ENCODE measurements at regions not wholly inside any gene's neighbourhood (a gene's known extent, or its start where the extent isn't known, plus 50 kb on each side); places are given as distances from the start of the nearest gene placed in this dataset.
"Not testable (repeated sequence)": the region's sequence is repeated elsewhere in the genome, so short reads cannot be mapped to it uniquely, and the experiment has no call there.

DNA sequence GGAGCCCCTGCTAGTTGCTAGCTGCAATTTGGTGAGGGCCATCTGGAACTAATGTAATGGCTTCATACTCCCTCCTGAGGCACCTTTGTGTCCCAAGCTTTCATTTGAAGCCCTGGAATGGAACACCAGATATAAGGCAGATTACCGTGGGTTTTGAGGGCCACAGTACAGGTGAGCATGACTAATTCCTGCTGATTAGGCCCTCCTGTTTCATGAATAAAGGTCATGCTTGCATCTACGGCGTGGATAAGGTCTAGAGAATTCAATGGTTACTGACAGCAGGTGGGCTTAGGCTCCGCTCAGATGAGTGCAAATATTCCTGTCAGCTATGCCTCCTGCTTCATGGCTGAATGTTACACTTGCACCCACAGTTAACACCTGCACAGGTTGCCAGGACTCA lies 495.4 kb downstream of the NAP1L3 start:
- no peak for ATAC-seq

GRCh38 chrX:93169771-93170170 lies 503.6 kb downstream of the NAP1L3 start:
- intact Hi-C loops (cut with DNase I, micrococcal nuclease) = no loop called here
- ATAC-seq = no peak
- no peak for DNase-seq

More for the DNA sequence above, 495.4 kb downstream of the NAP1L3 start:
- no peak for DNase-seq
- intact Hi-C loops (cut with DNase I, micrococcal nuclease) = no loop called here

DNA sequence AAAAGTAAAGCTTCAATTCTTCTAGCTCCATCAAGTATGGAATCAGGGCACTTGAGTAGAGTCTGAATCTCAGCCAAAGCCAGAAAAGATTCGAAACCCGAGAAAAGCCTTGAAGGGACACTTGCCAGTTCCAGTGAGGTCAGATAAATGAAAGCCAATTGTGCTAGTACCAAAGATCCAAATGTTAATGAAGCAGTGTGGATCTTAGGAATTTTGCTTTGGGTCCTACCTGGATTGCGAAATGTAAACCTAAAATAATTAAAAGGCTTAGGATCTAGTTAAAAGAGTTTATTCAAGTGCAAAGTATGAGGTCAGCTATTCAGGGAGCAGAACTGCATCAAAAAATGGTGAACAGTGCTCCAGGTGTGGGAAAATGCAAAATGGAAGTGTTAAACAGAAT lies 552.6 kb downstream of the NAP1L3 start:
- intact Hi-C loops (cut with DNase I, micrococcal nuclease) = no loop called here
- DNase-seq = no peak
- ATAC-seq = no peak

DNA sequence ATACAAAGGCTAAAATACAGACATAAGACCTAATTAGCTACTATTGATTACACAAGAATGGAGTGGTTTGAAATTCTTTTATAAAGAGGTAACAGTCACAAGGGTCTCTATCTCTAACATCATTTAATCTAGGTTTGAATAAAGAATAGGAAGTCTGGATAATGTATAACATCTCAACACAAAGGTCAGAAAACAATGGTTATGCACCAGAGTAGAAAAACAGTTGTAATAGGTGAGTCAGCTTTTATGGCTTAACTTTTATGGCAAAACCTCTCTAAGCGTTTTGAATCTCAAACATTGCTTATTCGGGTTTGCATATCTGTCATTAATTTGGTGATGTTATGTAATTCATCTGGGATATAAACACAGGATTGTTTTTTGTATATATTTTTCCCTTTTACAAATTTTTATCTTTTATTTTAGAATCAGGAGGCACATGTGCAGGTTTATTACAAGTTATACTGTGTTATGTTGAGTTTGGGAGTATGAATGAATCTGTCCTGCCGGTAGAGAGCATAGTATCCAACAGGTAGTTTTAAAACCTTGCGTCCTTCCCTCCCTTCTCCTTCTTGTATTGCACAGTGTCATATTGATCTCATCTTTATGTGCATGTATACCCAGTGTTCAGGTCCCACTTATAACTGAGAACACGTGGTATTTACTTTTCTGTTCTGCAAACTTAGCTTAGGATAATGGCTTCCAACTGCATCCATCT lies 569.9 kb downstream of the NAP1L3 start:
- intact Hi-C loops (cut with DNase I, micrococcal nuclease); DNase-seq: not testable (repeated sequence)
- peak; percentile 97 for ATAC-seq

DNA sequence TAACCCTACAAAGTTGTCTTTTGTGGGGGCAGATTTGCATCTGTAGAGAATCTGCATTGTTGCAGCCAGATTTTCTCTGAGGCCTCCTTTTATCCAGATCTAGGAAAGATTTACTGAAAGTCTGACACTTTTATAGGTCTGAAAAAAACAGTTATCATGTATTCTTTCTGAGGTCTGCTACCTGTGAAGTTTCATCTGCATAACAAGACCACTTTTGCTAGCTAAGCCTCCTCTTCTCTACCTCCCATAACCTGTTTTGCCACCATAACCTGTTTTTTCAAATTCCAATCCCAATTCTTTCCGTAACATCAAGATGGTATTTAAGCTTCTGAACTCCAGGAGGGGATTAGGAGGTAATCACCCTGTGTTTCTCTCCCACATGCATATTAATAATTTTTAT lies 577.8 kb downstream of the NAP1L3 start:
- intact Hi-C loops (cut with DNase I, micrococcal nuclease); ATAC-seq; DNase-seq: not testable (repeated sequence)

DNA sequence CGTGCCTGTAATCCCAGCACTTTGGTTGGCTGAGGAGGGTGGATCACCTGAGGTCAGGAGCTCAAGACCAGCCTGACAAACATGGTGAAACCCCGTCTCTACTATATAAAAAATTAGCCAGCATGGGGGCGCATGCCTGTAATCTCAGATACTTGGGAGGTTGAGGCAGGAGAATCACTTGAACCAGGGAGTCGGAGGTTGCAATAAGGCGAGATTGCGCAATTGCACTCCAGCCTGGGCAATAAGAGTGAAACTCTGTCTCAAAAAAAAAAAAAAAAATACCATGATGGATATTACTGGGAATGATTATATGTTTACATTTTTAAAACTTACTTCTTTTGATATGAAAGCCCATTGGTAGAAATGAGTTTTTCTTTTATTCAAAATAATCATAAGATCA lies 594.5 kb downstream of the NAP1L3 start:
- ATAC-seq; DNase-seq; intact Hi-C loops (cut with DNase I, micrococcal nuclease): not testable (repeated sequence)

GRCh38 chrX:93055264-93055663 lies 618.1 kb downstream of the NAP1L3 start:
- intact Hi-C loops (cut with DNase I, micrococcal nuclease); DNase-seq; ATAC-seq: not testable (repeated sequence)

GRCh38 chrX:93019841-93020240 lies 653.5 kb downstream of the NAP1L3 start:
- not testable (repeated sequence) for ATAC-seq, DNase-seq

DNA sequence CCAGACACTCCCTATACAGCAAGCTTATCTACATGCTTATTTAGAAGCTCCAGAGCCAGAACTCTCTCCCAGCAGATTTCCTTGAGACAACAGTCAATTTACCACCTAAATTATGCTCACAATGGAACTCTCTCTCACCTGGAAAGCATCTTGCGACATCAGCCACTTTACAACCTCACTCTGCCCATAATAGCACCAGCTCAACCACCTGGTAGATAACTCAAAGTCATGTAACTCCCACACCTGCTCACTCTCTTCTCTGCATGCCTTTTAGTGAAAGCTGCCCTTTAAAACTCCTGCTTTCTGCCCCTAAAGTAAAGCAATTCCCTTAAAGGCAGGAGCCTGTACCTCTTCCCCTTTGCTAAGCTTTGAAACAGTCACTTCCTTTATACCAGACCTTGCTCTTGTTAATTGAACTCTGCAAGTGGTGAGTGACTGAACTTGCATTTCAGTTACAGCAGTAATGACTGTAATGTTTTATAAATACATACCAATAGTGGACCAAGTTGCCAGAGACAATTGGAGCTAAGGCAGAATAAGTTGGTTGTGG lies 658.8 kb downstream of the NAP1L3 start:
- peak; percentile 63 for ATAC-seq
- intact Hi-C loops (cut with DNase I, micrococcal nuclease); DNase-seq: not testable (repeated sequence)

More at GRCh38 chrX:93019841-93020240, 653.5 kb downstream of the NAP1L3 start:
- intact Hi-C loops (cut with DNase I, micrococcal nuclease) = not testable (repeated sequence)
